GM18499 (cell line): ENCODE measurements at regions not wholly inside any gene's neighbourhood (a gene's known extent, or its start where the extent isn't known, plus 50 kb on each side); places are given as distances from the start of the nearest gene placed in this dataset.

Source experiments
- ATAC-seq: cut with Tn5 transposase; IDR thresholded peaks from one replicate; pipeline ENCODE4 v1.9.1; 2021; ENCODE audit warnings: moderate number of reproducible peaks; ENCODE audit not compliant: insufficient read depth, unreplicated experiment

DNA sequence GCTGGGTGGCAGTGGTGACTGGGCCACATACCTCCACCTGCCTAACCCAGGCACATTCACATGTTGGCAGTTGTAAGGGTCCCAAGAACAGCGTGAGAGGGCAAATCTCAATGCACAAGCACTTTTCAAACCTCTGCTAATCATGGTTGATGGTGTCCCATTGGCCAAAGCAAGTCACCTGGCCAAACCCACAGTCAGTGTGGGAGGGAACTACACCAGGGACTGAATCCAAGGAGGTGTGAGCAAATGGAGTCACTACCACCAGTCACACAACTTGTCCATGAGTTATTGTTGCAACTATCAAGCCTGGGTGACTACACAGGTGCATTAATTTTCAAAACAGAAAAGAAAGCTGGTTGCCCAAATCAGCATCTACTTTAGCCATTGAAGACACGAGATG lies 260.1 kb downstream of the BCOR start:
- ATAC-seq: no peak

- ATAC-seq: no peak
Observed at GRCh38 chrX:39839371-39839770, 258.4 kb downstream of the BCOR start.

DNA sequence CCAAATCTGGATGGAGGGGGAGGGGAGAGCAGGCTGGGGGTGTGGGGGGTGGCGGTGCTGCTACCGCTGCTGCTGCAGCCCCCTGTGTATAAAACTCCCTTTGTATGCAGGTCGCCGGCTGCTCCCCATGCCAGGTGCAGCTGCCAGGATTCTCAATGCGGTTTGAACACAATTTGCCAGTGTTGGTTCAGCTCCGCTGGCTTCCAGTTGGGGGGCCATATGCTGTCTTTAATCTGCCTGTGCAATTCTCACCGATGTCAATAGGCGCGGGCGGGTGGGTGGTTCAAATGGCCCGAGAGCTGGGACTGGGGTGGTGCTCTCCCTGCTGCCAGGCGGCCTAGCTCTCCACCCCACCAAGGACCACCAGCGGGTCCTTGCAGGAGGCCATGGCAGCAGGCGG lies 257.6 kb downstream of the BCOR start:
- ATAC-seq: no peak

DNA sequence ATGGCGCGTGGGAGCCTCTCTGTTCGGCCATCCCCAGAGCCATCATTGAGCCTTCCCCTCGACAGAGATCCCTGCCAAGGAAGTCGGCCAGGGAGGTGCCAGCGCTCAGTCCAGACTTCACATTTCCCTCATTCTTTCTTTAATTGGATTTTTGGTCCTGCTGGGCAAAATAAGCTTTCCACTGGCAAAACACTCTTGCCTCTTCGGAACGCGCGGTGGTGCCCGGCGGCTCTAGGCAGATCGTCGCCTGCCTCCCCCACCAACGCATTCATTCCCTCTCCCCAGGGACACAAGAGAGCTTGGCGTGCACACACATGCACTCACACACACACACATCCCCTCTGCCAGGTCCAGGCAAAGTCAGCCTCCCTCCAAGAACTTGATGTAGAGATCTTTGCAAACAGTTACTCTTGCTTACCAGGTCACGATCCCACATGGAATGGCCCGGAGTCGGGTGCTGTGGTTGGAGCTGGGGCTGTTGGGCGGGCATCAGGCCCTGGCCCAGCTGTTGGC lies 257.1 kb downstream of the BCOR start:
- ATAC-seq: no peak

DNA sequence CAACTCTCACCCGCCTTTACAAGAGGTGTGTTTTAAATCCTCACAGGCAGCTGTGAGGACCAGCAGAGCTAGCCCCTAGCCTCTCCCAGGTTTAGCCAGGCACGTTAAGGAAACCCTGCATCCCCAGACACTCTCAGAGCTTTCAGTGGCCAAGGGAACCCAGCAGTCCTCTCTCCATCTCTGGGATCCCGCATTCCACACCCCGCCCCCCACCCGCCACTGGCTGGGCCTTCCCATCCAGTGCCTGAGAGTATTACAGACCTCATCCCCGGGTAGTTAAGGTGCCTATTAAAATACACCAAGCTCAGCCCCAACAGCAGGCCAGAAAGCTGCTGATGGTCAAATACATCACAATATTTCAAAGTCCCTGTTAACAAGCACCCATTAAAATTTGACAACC lies 256.2 kb downstream of the BCOR start:
- no peak for ATAC-seq

DNA sequence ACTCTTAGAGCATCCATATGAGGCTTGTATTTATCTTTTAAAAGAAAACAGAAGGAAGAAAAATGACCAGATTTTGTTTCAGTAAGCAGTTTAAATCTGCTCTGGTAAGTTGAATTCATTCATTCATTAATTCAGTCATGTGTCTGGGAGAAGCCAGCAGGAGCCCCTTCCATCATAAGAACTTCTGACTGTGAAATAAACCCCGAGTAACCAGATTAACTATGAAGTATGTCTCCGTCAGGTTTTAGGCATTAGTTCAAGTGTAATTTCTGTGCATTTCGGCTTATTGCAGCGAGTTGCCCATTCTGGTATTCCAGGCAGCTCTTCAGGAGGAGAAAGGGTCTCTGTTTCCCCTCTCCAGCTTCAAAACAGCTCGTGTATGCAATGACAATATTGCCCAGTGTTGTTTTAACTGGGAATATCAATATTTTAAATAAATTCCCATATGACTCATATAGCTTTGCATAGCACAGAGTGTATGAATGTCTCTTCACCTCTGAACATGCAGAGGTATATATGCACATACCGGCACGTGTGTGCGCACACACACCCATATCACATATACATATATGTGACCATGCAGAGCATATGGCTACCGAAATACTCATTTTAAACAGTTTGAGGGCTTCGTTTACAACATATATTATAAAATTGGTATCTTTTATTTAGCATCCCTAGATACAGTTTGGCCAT lies 255.3 kb downstream of the BCOR start:
- ATAC-seq: no peak

DNA sequence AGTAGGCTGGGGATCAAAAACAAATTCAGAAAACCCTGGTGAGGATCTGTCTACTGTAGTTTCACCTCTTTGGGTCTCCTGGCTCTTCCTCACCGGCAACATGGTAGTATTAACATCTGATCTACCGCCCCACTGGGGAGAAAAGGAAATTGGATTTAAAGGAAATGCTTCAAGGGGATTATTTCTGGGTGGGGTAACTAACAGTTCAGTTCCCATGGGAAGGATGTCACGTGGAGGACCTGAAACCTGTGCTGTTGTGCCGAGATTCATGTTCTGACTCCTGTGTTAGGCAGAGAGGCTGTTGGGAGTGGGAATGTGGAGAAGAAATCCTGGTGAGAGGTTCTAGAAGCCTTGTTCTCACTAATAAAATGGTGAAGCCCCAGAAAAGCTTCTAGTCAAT lies 254.4 kb downstream of the BCOR start:
- no peak for ATAC-seq

GRCh38 chrX:39845233-39845632 lies 252.5 kb downstream of the BCOR start:
- ATAC-seq: no peak

DNA sequence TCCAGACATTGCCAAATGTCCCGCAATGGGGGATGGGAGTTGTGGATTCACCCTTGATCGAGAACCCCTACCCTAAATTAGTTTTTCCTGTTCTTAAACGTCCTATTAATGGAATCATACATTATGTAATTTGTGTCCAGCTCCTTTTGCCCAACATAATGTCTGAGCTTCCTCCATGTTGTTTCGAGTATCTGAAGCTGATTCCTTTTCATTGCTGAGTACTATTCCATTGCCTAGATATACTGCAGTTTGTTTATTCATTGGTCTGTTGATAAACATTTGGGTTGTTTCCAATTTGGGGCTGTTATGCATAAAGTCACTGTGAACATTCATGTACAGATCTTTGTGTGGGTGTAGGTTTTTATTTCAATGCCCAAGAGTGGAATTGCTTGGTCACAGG lies 251.3 kb downstream of the BCOR start:
- ATAC-seq: no peak

DNA sequence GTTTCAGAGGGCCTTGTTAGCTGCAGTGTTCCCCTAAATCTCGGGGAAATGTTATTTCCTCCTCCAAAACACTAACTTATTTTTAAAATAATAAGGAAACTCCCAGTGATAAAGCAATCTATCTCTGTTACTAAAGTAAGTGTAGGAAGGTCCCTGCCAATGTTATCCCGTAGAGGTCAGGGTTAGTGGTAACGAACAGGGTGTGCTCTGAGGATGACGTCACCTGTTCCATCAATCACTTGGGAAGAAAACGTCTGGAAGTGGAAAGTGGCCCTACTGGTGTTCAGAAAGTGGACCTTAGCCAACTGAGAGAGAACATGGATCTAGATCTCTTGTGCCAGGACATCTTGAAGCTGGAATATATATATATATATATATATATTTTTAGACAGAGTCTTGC lies 249.5 kb downstream of the BCOR start:
- no peak for ATAC-seq

- no peak for ATAC-seq
Observed at GRCh38 chrX:39848900-39849299, 248.9 kb downstream of the BCOR start.

DNA sequence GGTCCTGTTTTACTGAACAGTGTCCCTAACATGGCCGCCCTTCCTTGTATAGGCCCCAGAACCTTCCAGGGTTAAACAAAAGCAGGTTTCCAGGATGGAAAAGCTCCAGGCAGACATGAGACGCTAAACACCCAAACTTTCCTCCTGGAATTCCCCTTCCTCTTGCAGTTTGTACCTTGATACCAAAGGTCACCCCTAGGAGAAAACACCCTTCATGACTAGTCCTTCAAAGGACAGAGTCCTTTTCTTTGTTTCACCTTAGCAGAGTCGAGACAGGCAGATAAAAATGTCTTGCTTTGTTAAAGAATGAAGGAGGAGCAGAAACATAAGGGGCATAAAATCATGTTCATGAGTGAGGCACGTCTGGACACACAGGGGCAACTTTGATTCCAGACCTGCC lies 247.5 kb downstream of the BCOR start:
- ATAC-seq: no peak

DNA sequence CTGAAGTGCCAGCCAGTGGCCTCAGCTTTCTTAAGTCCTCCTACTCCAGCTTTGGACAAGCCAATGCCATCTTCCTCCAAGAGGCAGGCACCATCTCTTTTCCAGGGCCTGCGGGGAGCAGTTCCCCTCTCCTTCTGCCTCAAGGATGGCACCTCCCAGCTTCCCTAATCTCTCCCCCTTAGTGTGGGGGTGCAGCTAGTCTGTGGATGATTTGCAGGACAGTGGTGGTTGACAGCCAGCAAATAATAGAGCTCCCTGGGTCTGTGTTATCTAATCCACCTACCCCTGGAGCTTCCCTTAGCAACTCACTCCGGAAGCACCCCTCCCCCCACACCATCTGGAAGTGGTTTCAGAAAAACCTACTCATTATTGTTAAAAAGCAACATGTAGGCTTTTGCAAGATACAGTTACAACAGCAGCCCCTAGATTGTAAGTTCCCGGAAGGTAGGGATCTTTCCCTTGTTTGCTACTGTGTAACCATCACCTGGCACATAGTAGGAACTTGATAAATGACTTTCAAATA lies 247.1 kb downstream of the BCOR start:
- no peak for ATAC-seq

GRCh38 chrX:39851745-39852455 lies 245.9 kb downstream of the BCOR start:
- ATAC-seq: no peak

DNA sequence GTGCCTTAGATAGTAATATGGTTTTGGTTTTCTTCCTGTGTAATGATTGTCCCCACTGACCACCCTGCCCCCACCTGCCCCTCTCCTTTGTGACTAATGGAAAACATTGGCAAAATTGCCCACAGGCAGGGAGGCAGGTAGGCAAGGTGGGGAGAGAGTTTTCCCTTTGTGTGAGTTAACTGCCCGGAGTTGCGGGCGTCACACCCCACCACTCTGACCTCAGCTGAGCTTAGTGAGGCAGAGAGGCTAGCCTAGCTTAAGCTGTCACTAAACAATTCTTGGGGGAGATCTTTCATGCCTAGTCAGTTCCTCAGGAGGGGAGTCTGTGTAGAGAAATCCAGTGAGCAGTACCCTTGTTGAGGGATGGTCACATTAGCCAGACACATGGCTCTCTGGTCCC lies 245.3 kb downstream of the BCOR start:
- ATAC-seq: no peak

DNA sequence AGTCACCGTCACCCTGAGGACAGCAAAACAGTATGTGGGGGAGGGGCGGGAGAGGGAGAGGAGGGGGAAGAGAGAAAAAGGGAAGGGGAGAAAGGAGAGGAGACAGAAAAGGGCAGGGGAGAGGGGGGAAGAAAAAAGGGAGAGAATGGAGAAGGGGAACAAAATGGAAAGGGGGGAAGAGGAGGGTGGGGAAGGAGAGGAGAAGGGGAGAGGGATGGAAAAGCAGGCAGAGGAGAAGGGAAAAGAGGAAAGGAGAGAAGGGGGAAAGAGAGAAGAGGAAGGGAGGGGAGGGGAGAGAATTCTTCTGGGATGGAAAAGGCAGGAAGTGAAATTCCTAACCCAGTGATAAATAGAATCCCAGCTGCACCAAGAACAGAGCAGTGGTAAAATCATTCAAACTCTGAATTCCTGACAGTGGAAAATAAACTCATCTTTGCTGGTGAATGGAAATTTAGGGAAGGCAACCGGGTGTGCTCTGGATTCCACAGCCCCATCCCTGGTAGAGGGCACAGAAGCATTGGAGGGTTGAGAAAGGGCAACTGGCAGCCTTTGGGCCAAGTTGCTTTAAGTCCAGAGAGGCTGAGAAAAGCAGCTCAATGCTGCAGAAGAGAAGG lies 244.2 kb downstream of the BCOR start:
- ATAC-seq: no peak

GRCh38 chrX:39854772-39855747 lies 242.7 kb downstream of the BCOR start:
- ATAC-seq: peak; percentile 75

- ATAC-seq: peak; percentile 28
Observed at GRCh38 chrX:39855748-39856129, 242.0 kb downstream of the BCOR start.

GRCh38 chrX:39856472-39857121 lies 241.2 kb downstream of the BCOR start:
- no peak for ATAC-seq

GRCh38 chrX:39857780-39858179 lies 240.0 kb downstream of the BCOR start:
- no peak for ATAC-seq
